ENCODE measurements at regions not wholly inside any gene's neighbourhood (a gene's known extent, or its start where the extent isn't known, plus 50 kb on each side); places are given as distances from the start of the nearest gene placed in this dataset.
"Not testable (repeated sequence)": the region's sequence is repeated elsewhere in the genome, so short reads cannot be mapped to it uniquely, and the experiment has no call there.

- H3K9me3 Mint-ChIP-seq, result no peaks in the 10 kb centered on the region
- H3K36me3 Mint-ChIP-seq, result no peaks in the 10 kb centered on the region
- H3K4me1 Mint-ChIP-seq, result no peaks in the 10 kb centered on the region
- DNase-seq, result no peak
- no peak overlapping the region for H3K27ac Mint-ChIP-seq
- no peak overlapping the region for H3K4me3 Mint-ChIP-seq
- H3K27me3 Mint-ChIP-seq, result no peaks in the 10 kb centered on the region
Measured at GRCh38 chr7:41415471-41416207, 287.3 kb downstream of the INHBA start.

- H3K4me1 Mint-ChIP-seq, result no peaks in the 10 kb centered on the region
- H3K27ac Mint-ChIP-seq, result no peak overlapping the region
- no peaks in the 10 kb centered on the region for H3K36me3 Mint-ChIP-seq
- no peak overlapping the region for H3K4me3 Mint-ChIP-seq
- DNase-seq, result no peak
- H3K27me3 Mint-ChIP-seq, result no peaks in the 10 kb centered on the region
- H3K9me3 Mint-ChIP-seq, result no peaks in the 10 kb centered on the region
Measured at GRCh38 chr7:41415051-41415450, 287.8 kb downstream of the INHBA start.

- H3K4me1 Mint-ChIP-seq, result no peaks in the 10 kb centered on the region
- H3K27me3 Mint-ChIP-seq, result peaks cover 8% of the 10 kb centered on the region
- no peaks in the 10 kb centered on the region for H3K9me3 Mint-ChIP-seq
- no peak for DNase-seq
- H3K36me3 Mint-ChIP-seq, result no peaks in the 10 kb centered on the region
- H3K4me3 Mint-ChIP-seq, result no peak overlapping the region
- H3K27ac Mint-ChIP-seq, result no peak overlapping the region
Measured at GRCh38 chr7:41404375-41405074, 298.4 kb downstream of the INHBA start.

DNA sequence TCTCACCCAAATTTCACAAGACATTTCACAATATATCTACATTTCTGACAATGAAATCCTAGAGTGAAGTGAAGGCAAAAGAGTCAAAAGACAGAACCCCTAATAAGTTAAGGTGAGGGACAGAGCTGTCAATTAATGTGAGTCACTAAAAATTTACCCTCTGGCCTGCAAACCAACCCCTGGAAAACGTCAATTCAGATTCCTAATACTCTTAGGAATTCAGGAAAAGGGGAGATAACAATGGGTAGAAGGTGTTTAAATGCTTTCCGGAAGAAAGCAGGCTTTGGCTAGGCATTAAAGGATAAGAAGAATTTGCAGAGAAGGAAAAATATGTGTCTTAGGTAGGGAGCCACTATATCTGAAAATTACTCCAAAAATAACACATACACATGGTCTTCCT, 299.6 kb downstream of the INHBA start:
- H3K9me3 Mint-ChIP-seq, result no peaks in the 10 kb centered on the region
- H3K4me1 Mint-ChIP-seq, result no peaks in the 10 kb centered on the region
- H3K27me3 Mint-ChIP-seq, result peaks cover 8% of the 10 kb centered on the region
- DNase-seq, result no peak
- H3K27ac Mint-ChIP-seq, result no peak overlapping the region
- H3K4me3 Mint-ChIP-seq, result no peak overlapping the region
- H3K36me3 Mint-ChIP-seq, result no peaks in the 10 kb centered on the region

DNA sequence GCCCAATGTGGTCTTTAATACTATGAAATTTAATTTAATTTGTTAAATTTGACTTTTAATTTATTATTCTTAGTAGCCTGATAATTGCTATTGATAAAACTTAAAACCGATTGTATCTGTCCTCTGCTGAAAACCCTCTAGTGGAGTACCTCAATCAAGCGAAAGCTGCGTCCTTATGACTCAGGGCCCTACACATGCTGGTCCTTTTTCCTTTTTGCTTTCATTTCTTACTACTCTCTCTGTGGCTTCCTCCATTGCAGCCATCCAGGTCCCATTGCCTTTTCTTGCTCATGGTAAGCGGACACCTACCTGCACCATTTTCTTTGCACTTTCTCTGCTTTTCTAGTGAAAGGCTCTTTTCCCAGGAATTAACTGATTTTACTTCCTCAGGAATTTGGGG, 301.1 kb downstream of the INHBA start:
- H3K27me3 Mint-ChIP-seq, result peaks cover 8% of the 10 kb centered on the region
- no peak for DNase-seq
- H3K36me3 Mint-ChIP-seq, result no peaks in the 10 kb centered on the region
- no peak overlapping the region for H3K4me3 Mint-ChIP-seq
- H3K9me3 Mint-ChIP-seq, result peaks cover 4% of the 10 kb centered on the region
- H3K4me1 Mint-ChIP-seq, result no peaks in the 10 kb centered on the region
- no peak overlapping the region for H3K27ac Mint-ChIP-seq

DNA sequence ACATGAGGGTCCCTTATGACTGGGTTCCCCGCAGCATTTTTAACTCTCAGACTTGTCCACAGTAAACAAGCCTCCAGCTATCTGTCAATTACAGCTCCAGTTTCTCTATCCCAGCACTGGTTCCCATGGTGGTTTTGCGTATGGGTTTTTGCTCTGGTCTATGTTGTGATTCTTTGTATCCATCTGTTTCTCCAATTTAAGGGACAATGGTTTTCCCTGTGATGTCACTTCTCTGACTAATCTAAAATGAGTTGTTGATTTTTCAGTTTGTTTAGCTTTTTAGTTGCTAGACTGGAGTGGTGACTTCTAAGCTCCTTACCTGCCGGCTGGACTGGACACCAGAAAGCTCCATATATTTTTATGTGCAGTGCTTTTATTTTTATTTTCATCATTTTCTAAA, 303.7 kb downstream of the INHBA start:
- H3K9me3 Mint-ChIP-seq, result peaks cover 7% of the 10 kb centered on the region
- H3K4me1 Mint-ChIP-seq, result no peaks in the 10 kb centered on the region
- H3K27me3 Mint-ChIP-seq, result peaks cover 8% of the 10 kb centered on the region
- H3K27ac Mint-ChIP-seq, result no peak overlapping the region
- H3K36me3 Mint-ChIP-seq, result no peaks in the 10 kb centered on the region
- no peak overlapping the region for H3K4me3 Mint-ChIP-seq
- no peak for DNase-seq

DNA sequence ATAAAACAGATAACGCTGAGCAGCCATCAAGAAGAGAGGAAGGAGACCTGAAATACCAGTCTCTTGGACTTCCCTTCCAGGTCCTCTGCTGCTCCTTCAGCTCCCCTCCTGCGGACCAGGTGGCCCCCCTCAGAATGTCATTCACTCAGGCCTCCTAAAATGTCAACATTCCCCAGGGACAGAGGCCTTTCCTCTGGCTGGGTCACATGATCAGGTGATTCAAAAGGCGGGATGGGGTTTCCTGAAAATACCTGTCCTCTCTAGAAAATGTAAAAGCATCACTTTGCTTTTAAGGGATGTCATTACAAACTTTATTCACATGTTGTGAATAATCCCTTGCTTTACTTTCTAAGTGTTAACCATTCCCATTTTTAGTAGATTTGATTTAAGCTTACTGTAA, 311.1 kb downstream of the INHBA start:
- Mint-ChIP-seq H3K4me3 (no peak overlapping the region), H3K36me3 (no peaks in the 10 kb centered on the region), H3K27ac (no peak overlapping the region), H3K4me1 (no peaks in the 10 kb centered on the region), H3K27me3 (no peaks in the 10 kb centered on the region), H3K9me3 (peaks cover 6% of the 10 kb centered on the region)
- DNase-seq, result no peak

DNA sequence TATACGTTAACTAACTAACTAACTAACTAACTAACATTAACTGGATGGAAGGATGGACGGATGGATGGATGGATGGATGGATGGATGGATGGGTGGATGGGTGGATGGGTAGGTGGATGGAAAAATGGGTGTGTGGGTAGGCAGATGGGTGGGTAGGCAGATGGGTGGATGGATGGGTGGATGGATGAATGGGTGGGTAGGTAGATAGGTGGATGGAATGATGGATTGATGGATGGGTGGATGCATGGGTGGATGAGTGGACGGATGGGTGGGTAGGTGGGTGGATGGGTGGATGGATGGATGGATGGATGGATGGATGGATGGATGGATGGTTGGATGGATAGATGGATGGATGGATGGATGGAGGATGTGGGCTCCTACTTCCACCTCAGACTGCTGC, 314.0 kb downstream of the INHBA start:
- not testable (repeated sequence) for H3K4me1 Mint-ChIP-seq, H3K4me3 Mint-ChIP-seq, H3K27me3 Mint-ChIP-seq, H3K27ac Mint-ChIP-seq, H3K36me3 Mint-ChIP-seq, H3K9me3 Mint-ChIP-seq, DNase-seq

GRCh38 chr7:41385996-41386395, 316.9 kb downstream of the INHBA start:
- Mint-ChIP-seq H3K4me3 (no peak overlapping the region), H3K4me1 (no peaks in the 10 kb centered on the region), H3K36me3 (no peaks in the 10 kb centered on the region), H3K27me3 (no peaks in the 10 kb centered on the region), H3K27ac (no peak overlapping the region), H3K9me3 (no peaks in the 10 kb centered on the region)
- no peak for DNase-seq

- no peak for DNase-seq
- Mint-ChIP-seq H3K4me3 (no peak overlapping the region), H3K36me3 (no peaks in the 10 kb centered on the region), H3K9me3 (no peaks in the 10 kb centered on the region), H3K4me1 (no peaks in the 10 kb centered on the region), H3K27me3 (no peaks in the 10 kb centered on the region), H3K27ac (no peak overlapping the region)
Measured at GRCh38 chr7:41384418-41384817, 318.5 kb downstream of the INHBA start.

DNA sequence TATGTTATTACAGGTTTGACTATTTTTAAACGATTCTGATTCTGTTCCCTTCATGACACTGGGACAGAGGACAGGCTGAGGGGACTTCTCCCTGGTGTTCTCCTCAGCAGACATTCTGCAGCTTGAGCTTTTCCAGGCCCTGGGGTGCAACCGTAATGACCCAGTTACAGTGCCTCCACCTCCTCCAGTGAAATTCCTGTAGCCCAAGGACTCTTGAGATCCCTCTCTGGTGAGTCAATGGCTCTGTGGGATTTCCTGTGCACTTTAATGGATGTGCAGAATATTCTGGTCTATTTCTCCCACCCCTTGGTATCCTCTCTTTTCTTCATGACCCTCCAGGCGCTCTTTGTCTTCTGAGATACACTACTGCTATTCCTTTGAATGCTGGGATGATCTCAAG, 319.3 kb downstream of the INHBA start:
- no peaks in the 10 kb centered on the region for H3K4me1 Mint-ChIP-seq
- H3K36me3 Mint-ChIP-seq, result no peaks in the 10 kb centered on the region
- no peak overlapping the region for H3K4me3 Mint-ChIP-seq
- no peak for DNase-seq
- H3K27ac Mint-ChIP-seq, result no peak overlapping the region
- no peaks in the 10 kb centered on the region for H3K27me3 Mint-ChIP-seq
- H3K9me3 Mint-ChIP-seq, result no peaks in the 10 kb centered on the region

GRCh38 chr7:41378156-41378555, 324.7 kb downstream of the INHBA start:
- Mint-ChIP-seq H3K4me1 (no peaks in the 10 kb centered on the region), H3K9me3 (no peaks in the 10 kb centered on the region), H3K36me3 (no peaks in the 10 kb centered on the region), H3K27ac (no peak overlapping the region), H3K27me3 (no peaks in the 10 kb centered on the region), H3K4me3 (no peak overlapping the region)
- no peak for DNase-seq

GRCh38 chr7:41375582-41375981, 327.3 kb downstream of the INHBA start:
- no peaks in the 10 kb centered on the region for H3K9me3 Mint-ChIP-seq
- H3K4me1 Mint-ChIP-seq, result no peaks in the 10 kb centered on the region
- no peak overlapping the region for H3K27ac Mint-ChIP-seq
- H3K36me3 Mint-ChIP-seq, result no peaks in the 10 kb centered on the region
- H3K4me3 Mint-ChIP-seq, result no peak overlapping the region
- no peak for DNase-seq
- H3K27me3 Mint-ChIP-seq, result no peaks in the 10 kb centered on the region

GRCh38 chr7:41374150-41374848, 328.6 kb downstream of the INHBA start:
- Mint-ChIP-seq H3K9me3 (peaks cover under 1% of the 10 kb centered on the region), H3K27me3 (no peaks in the 10 kb centered on the region), H3K4me3 (no peak overlapping the region), H3K27ac (no peak overlapping the region), H3K4me1 (no peaks in the 10 kb centered on the region), H3K36me3 (no peaks in the 10 kb centered on the region)
- DNase-seq, result no peak

DNA sequence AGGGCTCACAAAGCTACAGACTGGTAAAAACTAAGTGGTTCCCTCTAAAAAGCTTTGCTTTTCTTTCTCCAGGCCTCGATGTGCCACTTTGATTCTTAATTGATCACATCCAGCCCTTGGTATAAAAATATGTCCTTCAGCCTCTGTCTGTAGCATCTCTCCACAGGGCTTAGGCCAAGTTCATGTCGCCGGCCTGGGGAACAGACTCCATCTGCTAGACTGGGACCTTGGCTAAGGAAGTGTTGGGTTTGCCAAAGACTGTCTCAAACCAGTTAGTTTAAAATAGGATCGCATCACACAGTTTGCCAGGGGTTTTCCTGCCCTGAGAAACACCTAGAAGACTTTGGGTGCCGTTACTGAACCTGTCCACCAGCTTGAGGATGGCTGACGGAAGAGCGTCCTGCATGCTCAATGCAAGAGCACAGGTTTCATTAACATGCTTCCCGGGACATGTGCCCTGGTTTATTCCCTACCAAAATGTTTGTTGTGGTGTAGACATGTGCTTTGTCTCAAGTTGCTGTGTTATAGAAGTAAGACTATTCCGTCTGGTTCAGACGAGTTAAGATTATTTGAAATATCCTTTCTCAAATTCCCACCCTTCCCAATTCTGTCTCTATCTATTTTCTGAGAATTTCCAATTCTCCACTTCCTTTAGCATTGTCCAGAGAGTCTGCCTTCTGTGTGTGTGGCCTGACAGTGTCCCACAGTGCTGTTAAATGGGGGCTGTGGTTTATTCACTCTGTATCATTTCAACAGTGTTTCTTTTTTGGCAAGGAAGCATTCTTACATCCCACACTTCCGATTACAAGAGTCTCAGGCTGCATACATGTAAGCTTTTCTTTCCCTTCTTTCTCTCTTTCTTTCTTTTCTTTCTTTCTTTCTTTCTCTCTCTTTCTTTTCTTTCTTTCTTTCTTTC, 334.7 kb downstream of the INHBA start:
- Mint-ChIP-seq H3K9me3 (peaks cover 7% of the 10 kb centered on the region), H3K4me1 (no peaks in the 10 kb centered on the region), H3K36me3 (no peaks in the 10 kb centered on the region), H3K27me3 (no peaks in the 10 kb centered on the region), H3K27ac (no peak overlapping the region), H3K4me3 (no peak overlapping the region)
- DNase-seq, result no peak

Data from activated naive CD8-positive, alpha-beta T cell treated with anti-CD3 and anti-CD28 coated beads for 36 hours (primary cell).